HG03565 (cell line): ENCODE measurements at regions not wholly inside any gene's neighbourhood (a gene's known extent, or its start where the extent isn't known, plus 50 kb on each side); places are given as distances from the start of the nearest gene placed in this dataset.

Experiments
- ATAC-seq: cut with Tn5 transposase; IDR thresholded peaks from one replicate; pipeline ENCODE4 v1.9.1; 2021; ENCODE audit warnings: mild to moderate bottlenecking, moderate library complexity; ENCODE audit not compliant: unreplicated experiment

DNA sequence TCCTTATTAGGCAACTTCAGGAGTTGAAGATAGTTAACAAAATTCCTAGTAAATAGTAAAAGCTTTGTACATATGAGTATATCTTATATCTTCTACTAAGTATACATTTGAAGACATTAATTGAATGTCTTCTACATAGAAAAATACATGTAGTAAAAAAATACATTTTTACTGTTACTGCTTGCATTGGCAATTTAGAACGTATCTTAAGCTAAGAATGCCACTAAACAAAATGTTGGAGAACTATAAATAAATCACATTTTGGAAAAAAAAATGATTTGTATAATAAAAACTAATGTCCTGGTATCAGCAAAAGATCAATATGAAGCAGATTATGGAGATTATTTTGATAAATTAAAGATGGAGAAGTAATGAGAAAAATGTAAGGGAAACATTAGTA lies 434.2 kb upstream of the SLC8A1 start:
- ATAC-seq: no peak

DNA sequence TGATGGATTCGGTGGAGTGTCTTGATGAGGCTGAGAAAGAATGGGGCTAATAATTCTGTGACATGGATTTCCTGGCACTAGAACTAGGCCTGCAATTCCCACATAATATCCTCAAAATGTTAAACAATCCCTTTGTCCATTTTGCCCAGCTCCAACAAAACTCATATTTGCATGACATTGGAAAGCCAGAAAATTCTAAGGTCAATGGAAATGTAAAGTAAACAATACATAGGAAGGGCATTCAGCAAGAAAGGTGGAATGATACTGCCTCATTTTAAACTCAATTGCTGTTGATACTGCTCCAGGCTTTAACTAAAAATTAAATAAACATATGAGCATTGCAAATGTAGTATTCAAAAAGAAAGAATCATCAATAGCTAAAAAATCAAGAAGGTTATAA lies 434.8 kb upstream of the SLC8A1 start:
- ATAC-seq: no peak

DNA sequence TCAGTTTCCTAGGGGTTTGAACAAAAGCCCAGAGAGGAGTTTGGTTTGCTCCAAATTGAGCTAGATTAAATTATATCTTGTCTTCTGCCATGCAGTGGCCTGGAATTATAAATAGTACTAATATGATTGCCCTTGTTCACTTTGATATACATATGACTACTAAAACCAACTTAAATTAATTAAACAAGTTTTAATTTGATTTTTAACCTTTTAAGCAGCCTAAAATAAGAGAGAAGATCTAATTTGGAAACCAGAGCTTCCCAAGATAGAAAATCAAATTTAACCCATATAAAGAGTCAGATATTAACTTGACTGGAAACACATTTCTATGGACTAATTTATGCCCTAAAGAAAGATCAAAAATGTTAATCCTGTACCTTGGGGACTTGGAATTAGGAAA lies 444.5 kb upstream of the SLC8A1 start:
- ATAC-seq: no peak

DNA sequence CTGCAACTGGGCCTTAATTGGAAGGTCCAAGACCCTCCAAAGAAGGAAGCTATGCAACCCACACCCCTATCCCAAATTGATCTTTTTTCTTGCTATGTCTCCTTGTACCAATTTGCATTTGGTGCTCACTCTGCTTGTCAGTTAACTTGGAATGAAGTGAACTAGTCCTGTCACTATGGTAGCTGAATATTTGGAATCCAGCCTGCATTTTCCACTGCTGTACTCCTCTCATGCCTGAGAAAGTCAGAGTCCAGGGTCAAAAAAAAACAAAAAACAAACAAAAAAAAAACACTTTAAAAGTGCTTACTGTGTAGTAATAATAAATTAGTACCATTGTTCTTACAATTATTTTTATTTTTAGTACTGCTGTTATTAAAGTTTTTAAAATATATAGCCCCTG lies 462.8 kb upstream of the SLC8A1 start:
- ATAC-seq: no peak

DNA sequence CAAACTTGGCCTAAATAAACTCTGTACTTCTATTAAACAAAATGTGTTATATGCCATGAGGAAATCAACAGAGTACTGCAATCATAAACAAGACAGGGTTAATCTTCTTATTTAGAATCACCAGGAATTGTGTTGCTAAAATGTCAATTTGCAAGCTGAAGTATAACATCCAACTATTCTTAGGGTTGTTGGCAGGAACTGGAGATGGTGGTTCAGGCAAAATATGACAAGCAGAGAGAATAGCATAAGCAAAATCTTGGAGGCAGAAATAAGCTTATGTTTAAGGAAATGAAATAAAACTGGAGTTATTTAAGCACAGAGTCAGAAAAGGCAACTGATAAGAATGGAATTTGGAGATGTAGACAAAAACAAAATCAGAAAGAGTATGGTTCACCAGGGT lies 463.8 kb upstream of the SLC8A1 start:
- ATAC-seq: no peak

DNA sequence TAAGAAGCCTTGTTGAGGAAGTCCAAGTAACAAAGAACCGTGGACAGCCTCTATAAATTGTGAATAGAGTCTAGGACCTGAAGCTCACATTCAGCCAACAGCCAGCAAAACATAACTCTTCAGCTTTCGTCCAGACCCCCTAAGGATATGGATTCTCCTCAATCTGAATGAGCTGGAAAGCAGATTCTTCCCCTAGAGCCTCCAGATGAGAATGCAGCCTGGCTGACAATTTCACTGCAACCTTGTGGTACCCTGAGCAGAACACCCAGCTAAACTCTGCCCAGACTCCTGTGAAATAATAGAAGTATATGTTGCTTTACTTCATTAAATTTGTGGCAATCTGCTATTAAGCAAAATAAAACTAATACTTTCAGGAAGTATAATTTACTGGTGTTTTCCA lies 483.5 kb upstream of the SLC8A1 start:
- no peak for ATAC-seq

DNA sequence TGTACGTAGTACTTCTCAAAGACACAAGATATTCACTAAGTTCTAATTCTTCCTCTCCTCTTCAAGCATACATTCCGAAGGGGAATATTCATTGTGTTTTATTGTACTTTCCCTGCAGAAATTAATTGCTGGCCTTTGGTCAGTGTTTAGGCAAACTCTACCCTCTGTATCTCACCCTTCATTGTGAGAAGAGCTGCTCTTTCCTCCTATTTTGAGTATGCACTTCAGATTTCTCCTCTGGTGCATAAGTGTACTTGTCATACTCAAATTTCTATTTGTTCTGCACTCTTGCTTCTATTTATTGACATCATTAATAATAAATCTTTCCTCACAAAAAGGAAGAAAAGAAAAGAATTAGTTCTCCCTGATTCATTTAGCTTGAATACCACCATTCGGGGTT lies 485.4 kb upstream of the SLC8A1 start:
- ATAC-seq: no peak

DNA sequence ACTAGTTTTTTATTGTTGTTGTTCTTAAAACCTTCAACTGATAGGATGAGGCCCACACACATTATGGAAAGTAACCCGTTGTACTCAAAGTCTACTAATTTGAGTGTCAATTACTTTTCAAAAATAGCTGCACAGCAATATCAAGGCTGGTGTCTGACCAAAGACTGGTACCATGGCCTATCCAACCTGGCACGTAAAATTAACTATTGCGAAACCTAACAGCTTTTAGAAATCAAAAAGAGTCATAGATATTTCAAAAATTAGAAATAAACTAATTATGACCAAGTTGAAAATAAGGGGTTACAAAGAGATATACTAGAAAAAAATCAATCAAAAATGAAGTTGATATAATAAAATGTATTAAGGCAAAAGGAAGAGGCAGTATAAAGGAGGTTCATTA lies 501.5 kb upstream of the SLC8A1 start:
- no peak for ATAC-seq

DNA sequence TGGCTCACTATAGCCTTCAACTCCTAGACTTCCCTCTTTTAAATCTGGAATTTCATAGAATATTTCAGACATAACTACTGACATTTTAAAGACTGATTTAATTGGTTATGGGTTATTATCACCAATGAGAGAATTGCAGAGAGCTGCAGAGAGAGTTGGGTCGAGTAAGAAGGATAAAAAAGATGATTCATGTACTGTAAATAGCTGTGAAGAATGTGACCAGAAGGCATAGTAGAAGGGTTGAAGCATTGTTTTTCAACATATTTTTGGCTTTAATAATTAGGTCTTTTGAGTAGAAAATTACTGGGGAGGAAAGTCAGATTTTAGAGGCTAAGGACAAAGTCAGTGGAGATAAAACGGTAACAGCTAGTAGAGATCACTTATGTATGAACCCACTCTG lies 503.2 kb upstream of the SLC8A1 start:
- ATAC-seq: no peak

DNA sequence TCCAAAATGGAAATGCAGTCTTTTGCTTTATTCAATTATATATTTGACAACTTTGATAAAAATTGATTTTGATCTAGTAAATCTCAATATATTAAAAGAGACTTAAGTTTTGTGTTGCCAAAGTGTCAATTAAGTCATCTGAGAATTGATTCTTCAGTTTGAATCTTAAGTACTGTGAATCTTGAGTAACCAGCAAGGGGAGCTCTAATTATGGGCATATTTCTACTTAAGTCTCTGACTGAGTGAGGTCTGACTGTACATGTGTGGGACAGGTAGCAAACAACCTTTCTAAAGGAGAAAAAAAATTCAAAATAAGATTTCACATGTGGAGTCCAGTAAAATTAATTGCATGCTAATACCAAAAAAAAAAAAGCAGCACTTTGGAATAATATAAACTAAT lies 503.7 kb upstream of the SLC8A1 start:
- no peak for ATAC-seq

DNA sequence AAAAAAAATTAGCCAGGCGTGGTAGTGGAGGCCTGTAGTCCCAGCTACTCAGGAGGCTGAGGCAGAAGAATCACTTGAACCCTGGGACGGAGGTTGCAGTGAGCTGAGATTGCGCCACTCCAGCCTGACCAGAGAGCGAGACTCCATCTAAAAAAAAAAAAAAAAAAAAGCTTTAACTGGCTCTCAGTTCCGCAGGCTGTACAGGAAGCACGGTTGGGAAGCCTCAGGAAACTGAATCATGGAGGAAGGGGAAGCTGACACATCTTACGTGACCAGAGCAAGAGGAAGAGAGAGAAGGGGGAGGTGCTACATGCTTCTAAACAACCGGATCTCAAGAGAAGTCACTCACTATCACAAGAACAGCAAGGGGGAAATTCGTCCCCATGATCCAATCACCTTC lies 505.6 kb upstream of the SLC8A1 start:
- no peak for ATAC-seq

DNA sequence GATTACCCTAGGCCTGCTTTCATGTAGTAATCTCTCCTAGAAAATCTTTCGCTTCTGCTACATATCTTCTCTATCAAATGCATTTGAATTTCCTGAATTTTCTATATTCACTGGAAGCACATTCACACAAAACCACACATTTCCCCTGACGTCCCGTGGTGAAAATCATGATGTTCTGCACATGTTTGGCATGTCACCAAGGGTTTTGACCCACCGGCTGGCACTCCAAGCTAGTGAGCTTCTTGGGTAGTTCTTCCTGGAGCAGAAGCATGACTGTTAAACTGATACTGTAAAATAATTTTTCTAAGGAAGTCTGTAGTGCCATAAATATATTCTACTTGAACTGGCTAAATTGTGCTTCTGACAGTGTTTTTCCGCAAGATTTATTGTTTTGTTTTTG lies 510.1 kb upstream of the SLC8A1 start:
- ATAC-seq: no peak

DNA sequence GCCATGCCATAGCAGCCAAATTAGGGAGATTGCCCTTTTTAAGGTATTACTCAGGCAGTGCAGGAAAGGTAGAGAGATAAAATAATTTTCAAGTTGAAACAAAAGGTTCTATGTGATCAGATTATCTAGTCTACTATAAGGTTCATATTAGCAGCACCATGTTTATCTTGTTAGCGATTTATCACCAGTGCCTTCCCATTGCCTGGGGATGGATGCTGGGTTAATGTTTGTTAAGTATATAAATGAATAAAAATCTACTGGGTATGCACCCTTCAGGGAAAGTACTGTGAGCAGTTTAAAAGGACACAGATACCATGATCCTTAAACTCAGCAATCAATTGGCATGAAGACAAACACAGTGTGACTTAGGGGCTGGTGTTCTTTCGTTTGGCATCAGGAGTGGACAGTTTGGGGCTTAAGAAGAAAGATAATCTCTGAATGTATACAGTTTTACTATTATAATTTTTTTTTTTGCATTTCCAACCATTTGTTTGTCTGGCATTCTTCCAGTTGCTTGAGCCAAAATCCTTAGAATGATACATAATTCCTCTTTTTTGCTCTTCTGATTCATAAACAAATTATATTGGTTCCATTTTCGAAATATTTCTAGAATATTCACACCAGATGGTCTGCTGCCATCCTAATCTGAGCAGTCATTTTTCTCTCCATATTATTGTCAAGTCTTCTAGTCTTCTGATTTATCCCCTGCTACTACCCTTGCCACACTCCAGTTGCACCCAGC lies 512.8 kb upstream of the SLC8A1 start:
- no peak for ATAC-seq

DNA sequence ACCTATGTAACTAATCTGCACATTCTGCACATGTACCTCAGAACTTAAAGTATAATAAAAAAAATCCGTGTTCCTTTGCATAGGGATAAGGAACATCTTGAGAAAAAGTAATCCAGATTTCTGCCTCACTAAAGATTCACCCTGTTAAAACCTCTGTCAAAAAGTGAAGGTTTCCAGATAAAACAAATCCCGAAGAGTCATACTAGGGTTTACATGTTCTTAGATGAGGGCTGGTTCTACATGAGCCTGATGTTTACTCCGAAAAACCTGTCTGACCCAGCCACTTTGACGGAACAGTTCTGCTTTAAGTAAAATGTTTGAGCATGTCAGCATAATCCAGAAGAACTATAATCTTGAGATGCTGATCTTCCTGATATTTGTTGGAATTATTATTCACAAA lies 515.6 kb upstream of the SLC8A1 start:
- ATAC-seq: no peak

DNA sequence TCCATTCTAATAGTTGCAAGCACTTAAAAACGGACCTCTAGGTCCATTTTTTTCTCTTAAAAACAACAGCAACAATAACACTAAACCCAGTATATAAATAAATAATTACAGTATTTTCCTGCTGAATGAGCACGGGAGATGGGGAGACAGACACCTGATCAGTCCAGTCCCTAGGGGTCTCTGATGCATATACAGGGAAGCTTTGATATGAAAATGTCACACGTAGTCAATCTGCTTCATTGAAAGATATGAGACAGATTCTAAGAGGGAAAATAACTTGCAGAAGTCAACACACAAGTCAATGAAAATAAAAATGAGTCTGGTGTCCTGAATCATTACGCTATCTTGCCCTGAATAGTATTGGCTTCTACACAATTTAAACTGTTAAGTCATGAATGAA lies 523.3 kb upstream of the SLC8A1 start:
- no peak for ATAC-seq

DNA sequence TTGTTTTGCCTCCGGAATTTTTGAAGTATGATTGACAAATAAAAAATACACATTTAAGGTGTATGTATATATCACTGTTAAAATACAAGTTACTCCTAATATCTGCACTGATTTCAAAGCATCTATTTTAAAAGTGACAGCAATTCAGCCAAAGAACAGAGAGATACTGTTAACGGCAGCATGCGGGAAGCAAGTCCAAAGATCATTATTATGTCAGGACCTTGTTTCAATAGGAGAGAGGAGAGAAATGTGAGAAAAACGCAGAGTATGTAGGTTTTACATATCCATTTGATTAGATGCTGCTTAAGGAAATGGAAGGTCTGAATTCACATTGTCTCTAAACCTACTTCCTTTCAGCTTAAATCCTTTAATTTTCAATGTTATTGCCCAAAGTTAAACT lies 545.5 kb upstream of the SLC8A1 start:
- ATAC-seq: no peak

DNA sequence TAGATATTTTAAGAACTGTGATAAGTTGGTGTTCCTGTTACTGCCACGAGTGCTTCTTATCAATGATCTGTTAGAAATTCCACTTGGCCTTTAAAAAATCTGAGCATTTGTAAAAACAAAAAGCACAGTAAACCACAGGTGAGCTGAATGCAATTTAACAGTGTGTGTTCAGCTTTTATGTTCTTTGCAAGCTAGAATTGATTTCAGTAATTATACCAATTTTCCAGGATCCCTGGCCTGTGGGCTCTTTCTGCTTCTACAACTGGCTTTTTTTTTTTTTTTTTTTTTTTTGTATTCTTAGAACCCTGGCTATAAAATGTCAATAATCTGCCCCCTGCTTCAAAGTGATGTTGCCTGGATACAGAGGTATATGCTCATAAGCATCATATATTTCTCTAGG lies 548.5 kb upstream of the SLC8A1 start:
- ATAC-seq: no peak

DNA sequence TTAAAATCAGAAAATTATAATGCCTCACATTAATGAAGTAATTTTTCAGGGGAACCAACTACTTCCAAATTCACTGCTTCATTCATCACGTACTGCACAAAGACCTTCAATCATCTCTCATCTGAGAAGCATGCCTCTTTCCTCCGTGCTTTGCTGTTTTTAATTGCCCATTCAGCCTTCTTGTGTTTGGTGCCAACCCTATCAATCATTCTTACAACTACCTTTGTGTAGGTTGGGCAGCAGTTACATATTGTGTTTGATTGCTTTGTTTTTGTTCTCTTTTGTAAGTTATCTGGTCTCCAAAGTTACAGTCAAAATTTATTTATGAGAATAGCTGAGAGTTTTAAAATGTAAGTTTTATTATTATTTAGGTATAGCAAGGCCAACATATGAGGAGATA lies 549.0 kb upstream of the SLC8A1 start:
- no peak for ATAC-seq

DNA sequence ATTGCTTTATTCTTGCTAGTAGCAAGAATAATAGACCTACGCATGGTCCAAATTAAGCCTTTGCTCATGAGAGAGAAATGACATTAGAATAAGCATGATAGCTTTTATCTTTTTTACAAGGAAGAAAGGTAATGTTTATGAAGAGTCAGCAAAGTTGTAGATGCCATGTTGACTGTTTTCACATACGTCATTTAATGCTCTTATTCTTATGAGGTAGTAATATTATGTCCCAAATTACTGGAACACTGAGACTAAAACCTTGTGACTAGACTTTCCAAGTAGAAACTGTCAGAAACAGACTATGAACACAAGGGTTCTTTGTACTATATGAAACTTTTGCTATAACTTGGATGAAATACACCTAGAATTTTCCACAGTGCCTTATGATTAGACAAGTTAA lies 552.8 kb upstream of the SLC8A1 start:
- no peak for ATAC-seq

DNA sequence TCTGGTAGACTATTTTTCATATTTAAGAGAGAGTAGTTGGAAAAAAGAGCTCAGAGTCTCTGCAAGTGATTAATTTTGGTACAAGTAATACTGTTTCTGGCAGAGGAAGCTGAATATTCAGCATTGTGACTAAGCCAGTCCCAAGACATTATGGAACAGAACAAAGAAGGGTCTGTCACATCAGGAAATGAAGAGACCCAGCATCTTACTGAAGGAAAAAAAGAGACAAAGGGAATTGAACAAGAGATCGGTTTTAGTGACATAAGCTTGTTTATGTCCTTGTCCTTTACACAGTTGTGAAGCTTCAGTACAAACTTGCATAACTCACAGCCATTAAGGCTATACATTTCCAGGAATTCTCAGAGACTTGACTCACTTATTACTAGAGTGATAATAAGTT lies 568.5 kb upstream of the SLC8A1 start:
- no peak for ATAC-seq

DNA sequence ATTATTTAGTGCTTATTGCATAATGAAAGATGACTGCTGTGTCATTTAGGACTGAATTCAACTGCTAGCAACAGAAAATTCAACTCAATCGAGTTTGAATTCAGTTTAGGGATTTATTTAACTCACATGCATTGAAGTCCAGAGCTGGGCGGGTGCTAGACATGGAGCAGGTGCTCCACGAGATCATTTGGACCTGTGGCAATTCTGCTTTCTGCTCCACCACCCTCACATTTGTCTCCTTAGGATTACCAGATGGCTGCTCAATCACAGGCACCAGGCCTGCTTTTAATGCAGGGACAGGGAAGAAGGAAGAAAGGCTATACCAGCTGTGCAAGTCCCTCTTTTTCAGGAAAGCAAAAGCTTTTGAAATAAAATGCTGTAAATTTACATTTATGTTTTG lies 572.9 kb upstream of the SLC8A1 start:
- no peak for ATAC-seq

DNA sequence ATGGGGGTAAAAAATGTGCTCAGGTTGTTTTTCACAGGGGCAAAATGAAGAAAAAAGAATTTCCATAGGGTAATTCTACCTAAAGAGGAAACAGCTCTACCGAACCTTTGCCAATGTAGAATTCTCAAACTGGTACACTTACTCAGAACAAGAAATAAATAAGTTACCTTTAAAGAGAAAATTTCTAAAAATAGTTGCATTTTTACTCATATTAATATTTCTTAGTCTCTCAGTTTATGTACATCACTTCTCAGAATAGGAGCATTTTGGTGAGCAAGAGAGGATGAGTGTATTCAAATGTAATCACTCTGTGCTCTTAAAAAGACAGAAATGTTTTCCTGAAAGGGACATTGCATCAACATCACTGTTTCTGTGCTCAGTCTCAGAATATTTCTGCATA lies 574.7 kb upstream of the SLC8A1 start:
- peak; percentile 78 for ATAC-seq

DNA sequence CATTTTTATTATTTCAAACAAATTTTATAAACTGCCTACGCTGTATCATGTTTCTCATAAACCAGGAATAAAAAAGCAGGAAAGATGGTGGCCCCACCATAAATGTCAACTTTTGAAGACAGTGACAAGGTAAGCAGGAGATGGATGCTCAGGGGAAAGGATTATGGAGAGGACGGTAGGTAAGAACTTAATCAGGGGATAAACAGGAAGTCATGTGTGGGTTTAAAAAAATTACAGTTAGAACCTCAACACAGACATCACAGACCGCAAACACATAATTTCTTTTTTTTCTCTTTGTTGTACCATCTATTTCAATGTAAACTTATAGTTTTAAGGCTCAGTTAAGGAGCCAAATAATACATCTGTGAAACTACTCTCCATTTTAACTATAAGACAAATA lies 575.2 kb upstream of the SLC8A1 start:
- no peak for ATAC-seq

DNA sequence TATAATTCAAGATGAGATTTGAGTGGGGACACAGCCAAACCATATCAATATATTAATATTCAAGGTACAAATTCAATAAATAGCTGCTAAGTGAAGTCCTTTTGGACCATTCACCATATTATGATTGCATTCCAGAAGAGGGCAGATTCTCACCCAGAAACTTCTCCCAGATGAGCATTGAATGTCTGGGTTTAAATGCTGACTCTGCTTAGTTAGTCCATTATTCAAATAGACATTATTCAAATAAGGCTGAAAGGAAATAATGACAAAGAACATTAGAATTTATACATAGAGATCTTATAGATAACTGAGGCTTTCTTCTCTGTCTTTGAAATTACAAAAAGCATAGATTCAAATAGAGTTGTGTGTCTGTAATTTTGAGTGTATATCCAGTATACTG lies 579.4 kb upstream of the SLC8A1 start:
- no peak for ATAC-seq
